Astrocyte of the spinal cord (primary cell): ENCODE measurements at regions not wholly inside any gene's neighbourhood (a gene's known extent, or its start where the extent isn't known, plus 50 kb on each side); places are given as distances from the start of the nearest gene placed in this dataset.

ENCODE experiments used
- DNase-seq: peaks from one replicate; pipeline ENCODE4 v3.0.0; 2011; ENCODE audit warnings: low read depth, low spot score
- H3K4me3 ChIP-seq: 2 replicates; pipeline ENCODE4 v1.5.1; 2011; ENCODE audit warnings: low read depth, mild to moderate bottlenecking, low read length, moderate library complexity
- CTCF ChIP-seq: IDR thresholded peaks from 2 replicates; pipeline ENCODE4 v1.5.1; 2012; ENCODE audit warnings: low read depth, mild to moderate bottlenecking, low read length, inconsistent platforms
- in situ Hi-C: cut with HindIII; loops from 2 replicates; pipeline ENCODE4 v1.10.0; 2017; ENCODE audit warnings: low sequenced_read_pairs

GRCh38 chr10:111804781-111805180, 378.8 kb downstream of the GPAM start:
- no peak overlapping the region for H3K4me3 ChIP-seq
- in situ Hi-C loops, result no loop called here
- no peak for DNase-seq
- no peak for TF ChIP-seq CTCF

- no peak for DNase-seq
- no peak for TF ChIP-seq CTCF
- in situ Hi-C loops, result no loop called here
- no peak overlapping the region for H3K4me3 ChIP-seq
These were observed 372.0 kb downstream of the GPAM start for GRCh38 chr10:111811517-111811916.

GRCh38 chr10:111820471-111820870, 363.1 kb downstream of the GPAM start:
- no peak for DNase-seq
- TF ChIP-seq CTCF, result no peak
- no peak overlapping the region for H3K4me3 ChIP-seq
- in situ Hi-C loops, result no loop called here

- no peak for DNase-seq
- in situ Hi-C loops, result no loop called here
- TF ChIP-seq CTCF, result no peak
- no peak overlapping the region for H3K4me3 ChIP-seq
These were observed 361.7 kb downstream of the GPAM start for GRCh38 chr10:111821871-111822270.

- DNase-seq, result no peak
- no peak for TF ChIP-seq CTCF
- in situ Hi-C loops, result no loop called here
- no peak overlapping the region for H3K4me3 ChIP-seq
These were observed 360.9 kb downstream of the GPAM start for GRCh38 chr10:111822661-111823060.

- no peak for DNase-seq
- in situ Hi-C loops, result no loop called here
- TF ChIP-seq CTCF, result no peak
- no peak overlapping the region for H3K4me3 ChIP-seq
These were observed 359.4 kb downstream of the GPAM start for GRCh38 chr10:111824128-111824527.

- no peak for TF ChIP-seq CTCF
- H3K4me3 ChIP-seq, result no peak overlapping the region
- no peak for DNase-seq
- in situ Hi-C loops, result no loop called here
These were observed 353.2 kb downstream of the GPAM start for GRCh38 chr10:111830359-111830758.
